GM19043 (cell line): ENCODE measurements at regions not wholly inside any gene's neighbourhood (a gene's known extent, or its start where the extent isn't known, plus 50 kb on each side); places are given as distances from the start of the nearest gene placed in this dataset.

ENCODE experiments used
- ATAC-seq: cut with Tn5 transposase; IDR thresholded peaks from one replicate; pipeline ENCODE4 v1.9.1; 2021; ENCODE audit warnings: low read depth; ENCODE audit not compliant: unreplicated experiment

GRCh38 chr2:18804536-18804935, 215.2 kb upstream of the NT5C1B start:
- ATAC-seq, result no peak

DNA sequence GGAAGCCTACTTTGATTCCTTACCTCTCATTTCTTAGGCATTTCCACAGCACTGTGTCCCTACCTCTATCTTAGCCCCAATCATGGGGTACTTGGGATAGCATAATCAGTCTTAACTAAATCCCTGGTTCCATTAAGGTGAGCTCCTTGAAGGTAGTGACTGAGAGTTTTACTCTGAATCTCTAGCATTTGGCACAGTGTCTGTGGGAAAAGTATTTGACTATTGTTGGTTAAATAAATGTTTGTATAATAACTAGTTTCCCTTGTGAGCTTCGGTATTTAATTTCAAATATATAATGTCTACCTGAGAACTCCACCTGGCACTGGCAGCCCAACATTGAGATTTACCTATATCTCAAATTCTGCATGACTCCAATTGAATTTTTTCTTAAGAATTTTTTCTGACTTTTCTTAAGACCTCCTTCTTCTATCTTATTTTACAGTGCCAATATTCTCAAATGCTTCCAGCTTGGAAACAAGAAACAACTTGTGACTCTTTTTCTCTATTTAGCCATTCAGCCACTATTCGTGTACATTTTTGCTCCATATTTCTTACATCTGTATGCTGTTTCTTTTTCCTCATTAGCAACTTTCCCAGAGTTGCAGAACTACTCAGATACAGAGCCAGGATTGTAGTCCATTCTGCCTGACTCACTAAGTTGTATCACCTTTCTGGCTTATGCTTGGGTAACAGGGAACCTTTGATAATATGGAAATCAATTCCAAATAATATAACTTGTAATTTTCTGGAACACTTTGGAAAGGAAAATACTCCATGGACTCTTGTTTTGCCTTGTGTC, 214.0 kb upstream of the NT5C1B start:
- no peak for ATAC-seq

DNA sequence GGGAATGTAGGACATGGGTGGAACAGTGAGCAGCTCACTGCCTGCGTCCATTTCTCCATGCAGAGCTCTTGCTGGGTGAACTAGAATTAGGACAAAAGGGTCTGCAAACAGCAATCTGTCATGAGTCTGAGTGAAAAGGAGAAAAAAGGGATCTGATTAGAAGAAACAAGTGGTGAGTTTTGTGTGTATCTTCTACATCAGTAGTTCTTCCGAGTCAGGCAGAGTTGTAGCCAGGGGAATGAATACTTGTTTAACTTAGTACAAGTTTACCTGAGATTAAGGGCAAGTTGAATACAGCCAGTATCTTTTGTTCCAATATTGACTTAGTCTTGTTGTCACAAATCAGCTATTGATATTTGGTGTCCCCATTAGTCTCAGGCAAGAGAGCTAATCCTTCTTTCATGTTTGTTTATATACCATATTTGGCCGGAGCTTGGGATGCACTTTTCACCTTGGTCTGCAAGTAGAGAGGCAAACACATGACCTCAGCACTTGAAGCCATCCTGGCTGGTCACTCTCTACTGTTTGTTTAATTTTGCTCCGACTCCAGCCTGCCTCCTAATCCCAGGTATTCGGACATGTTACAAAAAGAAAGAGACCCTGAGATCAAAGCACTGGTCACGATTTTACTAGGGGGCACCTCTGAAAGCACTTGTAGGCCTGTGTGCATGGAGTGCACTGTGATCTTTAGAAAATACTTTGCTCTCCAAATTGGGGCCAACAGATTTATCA, 211.0 kb upstream of the NT5C1B start:
- ATAC-seq, result no peak

GRCh38 chr2:18799397-18799796, 210.0 kb upstream of the NT5C1B start:
- no peak for ATAC-seq

DNA sequence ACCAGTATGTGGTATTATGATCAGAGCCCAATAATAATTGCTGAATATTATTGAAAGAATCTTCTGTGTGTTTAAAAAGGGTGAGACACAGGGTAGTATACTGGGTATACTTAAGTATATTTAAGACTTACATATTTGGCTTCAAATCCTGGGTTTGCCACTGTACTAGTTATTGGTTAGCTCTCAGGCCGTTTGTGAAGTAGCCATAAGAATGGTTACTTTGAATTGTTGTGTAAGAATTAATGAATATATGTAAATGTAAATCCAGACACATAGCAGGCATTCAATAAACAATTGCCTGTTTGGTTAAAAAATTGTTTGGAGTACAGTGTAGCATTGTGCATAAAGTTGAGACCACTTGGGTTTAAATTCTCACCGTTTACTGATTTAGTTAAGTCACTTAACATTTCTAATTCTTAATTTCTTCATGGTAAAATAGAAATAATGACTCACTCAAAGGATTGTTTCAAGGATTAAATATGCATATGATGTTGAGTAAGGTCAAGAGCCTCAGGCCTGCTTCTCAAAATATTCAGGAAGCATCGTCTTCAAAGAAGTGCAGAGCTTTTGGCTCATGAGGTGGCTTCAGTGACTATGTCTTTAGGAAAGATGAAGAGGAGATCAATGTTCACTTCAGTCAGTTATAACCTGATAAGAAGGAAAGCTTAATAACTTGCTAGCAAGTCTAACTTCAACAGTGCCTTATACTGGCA, 207.9 kb upstream of the NT5C1B start:
- no peak for ATAC-seq

GRCh38 chr2:18795906-18796305, 206.5 kb upstream of the NT5C1B start:
- ATAC-seq, result no peak

GRCh38 chr2:18792684-18793083, 203.3 kb upstream of the NT5C1B start:
- ATAC-seq, result no peak

GRCh38 chr2:18792226-18792629, 202.9 kb upstream of the NT5C1B start:
- no peak for ATAC-seq

DNA sequence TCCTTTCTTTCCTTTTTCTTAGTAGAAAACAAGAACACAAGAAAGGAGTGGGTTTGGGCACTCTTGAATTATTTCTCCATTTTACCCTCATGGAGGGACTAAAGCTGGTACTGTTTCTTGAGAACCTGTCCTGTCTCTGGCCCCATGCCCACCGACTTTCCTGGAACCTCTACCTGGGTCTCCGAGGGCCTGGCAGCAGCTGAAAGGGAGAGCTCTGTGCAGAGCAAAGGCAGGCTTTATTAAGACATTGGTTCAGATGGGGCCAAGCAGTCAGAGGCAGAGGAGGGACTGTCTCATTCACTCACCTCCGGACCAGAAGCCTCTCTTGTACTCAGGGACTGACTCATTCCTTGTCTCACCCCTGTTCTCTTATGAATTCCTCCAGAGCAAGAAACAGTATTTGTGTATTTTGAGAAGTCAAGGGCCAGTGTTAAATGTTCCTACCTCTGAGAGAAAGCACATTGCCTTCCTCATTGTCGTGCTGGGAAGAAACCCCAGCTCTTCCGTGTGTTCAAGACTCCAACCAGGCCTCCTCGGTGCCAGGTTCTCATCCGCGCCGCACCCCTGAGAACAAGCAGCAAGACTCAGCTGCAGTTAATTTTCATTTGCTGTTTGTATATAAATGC, 201.9 kb upstream of the NT5C1B start:
- ATAC-seq, result no peak

- no peak for ATAC-seq
These were observed 201.3 kb upstream of the NT5C1B start for GRCh38 chr2:18790509-18791171.

DNA sequence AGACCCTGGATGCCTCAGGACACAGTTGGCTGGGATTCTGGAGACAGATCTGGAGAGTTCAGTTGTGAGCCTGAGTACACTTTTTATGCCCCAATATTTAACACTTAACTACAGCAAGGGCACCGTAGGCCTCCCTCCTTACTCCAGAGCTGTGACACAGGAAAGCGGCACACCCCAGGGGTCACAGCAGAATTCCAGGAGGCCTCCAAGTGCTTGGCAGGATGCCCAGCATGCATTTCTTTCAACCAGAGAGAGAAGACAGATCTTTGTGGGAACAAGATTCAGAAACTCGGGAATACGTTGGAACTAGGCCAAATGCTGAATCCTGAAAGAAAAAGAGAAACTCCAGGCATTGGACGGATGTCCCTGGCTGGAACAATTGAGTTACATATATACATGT, 199.2 kb upstream of the NT5C1B start:
- no peak for ATAC-seq

DNA sequence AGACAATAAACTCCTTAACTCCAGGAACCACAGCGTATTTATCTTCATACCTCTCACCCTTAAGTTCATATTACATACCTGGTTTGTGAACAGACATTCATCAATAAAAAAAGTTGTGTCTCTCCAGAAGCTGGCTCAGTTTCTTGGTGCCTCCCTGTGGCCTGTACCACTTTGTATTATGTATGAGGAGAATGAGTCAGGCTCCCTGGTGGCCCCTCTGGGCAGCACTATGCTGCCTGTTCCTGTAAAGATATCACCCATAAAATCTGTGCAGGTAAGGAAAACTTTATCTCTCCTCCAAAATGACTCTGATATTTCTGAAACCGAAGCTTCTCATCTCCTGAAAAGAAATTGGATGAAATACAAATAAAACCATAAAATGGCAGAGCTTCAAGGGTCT, 198.4 kb upstream of the NT5C1B start:
- ATAC-seq, result no peak

DNA sequence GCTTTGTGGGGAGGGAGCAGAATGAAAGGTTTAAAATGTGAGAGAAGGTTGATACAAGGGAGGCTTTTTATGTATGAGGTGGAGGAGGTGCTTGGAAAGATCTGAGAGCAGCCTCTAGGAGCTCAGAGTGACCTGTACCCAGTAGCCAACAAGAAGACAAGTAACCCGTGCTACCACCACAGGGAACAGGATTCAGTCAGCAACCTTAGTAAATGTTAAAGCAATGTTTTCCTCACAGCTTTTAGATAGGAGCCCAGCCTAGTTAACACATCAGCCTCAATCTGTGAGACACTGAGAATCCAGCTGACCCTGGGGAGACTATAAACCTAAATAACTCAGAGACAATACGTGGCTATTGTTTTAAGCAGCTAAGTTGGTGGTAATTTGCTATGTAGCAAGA, 194.9 kb upstream of the NT5C1B start:
- no peak for ATAC-seq

DNA sequence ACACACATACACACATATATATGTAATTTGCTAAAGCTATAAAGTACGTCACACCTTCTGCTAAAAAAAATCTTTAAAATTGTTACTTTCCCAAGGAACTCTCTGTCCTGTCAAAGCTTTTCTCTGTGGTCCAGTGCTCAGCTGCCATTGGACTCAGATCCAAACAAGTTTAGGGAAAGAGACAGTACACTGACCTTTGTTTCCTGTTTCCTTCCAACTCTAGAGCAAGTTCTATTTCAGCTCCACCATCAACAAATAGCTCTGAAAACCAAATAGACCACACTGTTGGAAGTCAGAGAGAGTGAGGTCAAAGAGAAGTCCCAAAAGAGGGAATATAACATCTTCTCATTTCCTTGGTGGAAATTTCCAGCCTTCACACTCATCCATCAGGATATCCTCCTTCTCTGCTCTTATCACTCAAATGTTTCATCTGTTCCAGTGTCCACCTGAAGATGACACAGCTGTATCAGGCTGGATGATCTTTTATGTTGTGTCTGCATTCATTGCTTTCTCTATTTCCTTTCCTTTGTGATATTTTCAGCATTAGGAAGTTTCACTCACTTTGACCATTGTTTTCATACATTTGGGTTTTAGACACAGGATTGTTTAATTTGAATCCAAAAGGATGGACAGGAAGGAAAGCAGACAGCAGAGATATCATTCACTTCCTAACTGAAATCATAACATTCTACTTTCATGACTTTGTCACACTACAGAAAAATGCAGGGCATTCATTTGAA, 192.3 kb upstream of the NT5C1B start:
- no peak for ATAC-seq

DNA sequence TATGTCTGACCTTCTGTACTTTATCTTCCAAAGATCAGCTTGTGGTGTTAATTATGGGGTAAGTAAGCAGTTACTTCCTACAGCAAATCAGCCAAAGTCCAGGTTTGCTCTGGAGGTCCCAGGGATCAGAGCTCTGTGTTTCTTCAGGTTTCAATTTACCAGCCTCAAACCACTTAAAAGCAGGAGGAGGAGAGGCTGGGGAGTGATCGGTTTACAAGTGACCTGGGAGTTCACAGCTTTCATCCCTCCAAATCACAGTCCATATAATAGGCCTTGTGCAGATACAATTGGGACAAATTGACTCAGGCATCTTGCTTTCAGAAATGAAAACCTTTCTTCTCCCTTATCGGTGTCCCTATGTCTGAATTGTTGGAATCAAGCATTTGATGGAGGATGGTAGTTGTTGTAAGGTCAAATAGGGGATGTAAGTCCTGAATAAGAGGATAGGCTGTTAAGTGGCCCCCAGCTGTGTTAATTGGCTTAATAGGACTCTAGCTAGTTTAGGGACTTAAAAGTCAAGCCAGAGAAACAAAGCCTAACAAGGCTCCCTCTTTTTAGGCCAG, 188.0 kb upstream of the NT5C1B start:
- ATAC-seq, result no peak

DNA sequence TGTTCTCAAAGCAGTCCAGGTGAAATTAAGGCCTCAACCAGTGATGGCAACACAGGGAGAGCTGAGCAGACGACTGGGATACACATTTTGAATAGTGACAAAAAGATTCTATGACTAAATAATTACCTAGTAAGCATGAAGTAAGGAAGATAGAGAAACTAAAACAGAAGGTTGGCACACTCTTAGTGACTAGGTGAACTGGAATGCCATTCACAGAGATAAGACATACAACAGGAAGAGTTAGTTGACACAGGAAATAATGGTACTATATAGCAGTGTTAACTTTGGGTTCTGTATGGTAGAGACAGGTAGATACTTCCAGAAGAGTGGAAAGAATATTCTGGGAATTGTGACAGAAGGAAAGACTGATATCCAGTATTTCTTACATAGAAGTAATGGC, 181.8 kb upstream of the NT5C1B start:
- ATAC-seq, result no peak

GRCh38 chr2:18763338-18763737, 174.0 kb upstream of the NT5C1B start:
- ATAC-seq, result no peak

- ATAC-seq, result no peak
These were observed 173.3 kb upstream of the NT5C1B start for GRCh38 chr2:18762667-18763066.

DNA sequence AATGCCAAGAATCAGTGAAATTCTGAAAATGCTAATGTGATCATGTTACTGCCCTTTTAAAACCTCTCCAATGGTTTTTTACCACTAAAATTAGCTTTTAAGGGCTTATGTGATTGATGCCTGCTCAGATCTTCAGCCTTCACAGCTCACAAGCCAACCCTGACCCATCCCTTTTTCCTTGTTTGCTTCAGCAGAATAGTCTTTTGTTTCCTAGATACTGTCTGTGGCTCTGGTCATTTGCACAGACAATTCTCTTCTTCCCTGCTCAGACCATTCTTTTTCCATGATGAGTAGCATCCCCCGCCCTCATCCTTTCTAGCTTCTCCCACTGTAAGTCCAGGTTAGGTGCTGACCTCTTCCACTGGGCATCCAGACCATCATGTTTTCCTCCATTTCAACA, 164.9 kb upstream of the NT5C1B start:
- no peak for ATAC-seq

GRCh38 chr2:18753722-18754121, 164.4 kb upstream of the NT5C1B start:
- no peak for ATAC-seq
